ENCODE measurements at regions not wholly inside any gene's neighbourhood (a gene's known extent, or its start where the extent isn't known, plus 50 kb on each side); places are given as distances from the start of the nearest gene placed in this dataset.

DNA sequence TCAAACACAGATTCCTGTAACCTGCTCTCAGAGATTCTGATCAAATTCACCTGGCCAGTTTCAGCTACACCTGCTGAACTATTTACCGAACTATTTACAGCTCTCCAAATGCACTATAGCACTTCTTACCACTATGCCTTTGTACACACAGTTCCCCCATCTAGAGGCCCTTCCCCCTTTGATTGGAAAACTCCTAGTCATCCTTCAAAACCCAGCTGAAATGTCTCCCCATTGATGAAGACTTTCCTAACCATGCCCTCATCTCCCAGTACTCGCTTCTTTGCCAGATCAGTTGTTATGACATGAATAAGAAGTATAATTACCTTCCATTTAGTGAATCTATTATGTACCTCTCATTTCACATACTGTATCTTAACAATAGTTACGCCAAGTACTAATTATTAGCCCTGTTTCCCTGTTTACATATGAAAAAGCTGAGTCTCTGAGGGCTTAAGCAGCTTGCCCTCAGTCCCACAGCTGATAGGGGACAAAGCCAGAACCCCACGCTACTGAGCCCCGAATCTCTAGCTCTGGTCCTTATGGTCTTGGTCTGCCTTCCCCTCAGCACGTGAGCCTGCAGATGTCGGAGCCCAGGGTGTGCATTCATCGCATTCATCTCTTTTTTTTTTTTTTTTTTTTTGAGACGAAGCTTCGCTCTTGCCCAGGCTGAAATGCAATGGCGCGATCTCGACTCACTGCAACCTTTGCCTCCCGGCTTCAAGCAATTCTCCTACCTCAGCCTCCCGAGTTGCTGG is 64.7 kb upstream of the ASAP2 start:
- Histone ChIP-seq H3K4me2 (ENCODE audit: extremely low read depth, insufficient read depth, low read length) (no peak overlapping the region), H3K27ac (ENCODE audit: insufficient read depth, low read length) (no peak overlapping the region), H2AFZ (ENCODE audit: low read length) (no peak overlapping the region), H3K9ac (ENCODE audit: insufficient read depth, low read length) (no peak overlapping the region), H3K27me3 (ENCODE audit: control insufficient read depth, insufficient read depth, low read length) (no peaks in the 10 kb centered on the region), H3K9me3 (ENCODE audit: control insufficient read depth, insufficient read depth, low read depth, low read length) (no peaks in the 10 kb centered on the region), H4K20me1 (ENCODE audit: control insufficient read depth, extremely low read depth, insufficient read depth, low read length) (no peaks in the 10 kb centered on the region), H3K36me3 (ENCODE audit: control insufficient read depth, insufficient read depth, low read length) (no peaks in the 10 kb centered on the region), H3K4me1 (ENCODE audit: control insufficient read depth, extremely low read depth, insufficient read depth, low read length) (peaks cover 13% of the 10 kb centered on the region), H3K79me2 (ENCODE audit: control insufficient read depth, insufficient read depth, low read length) (no peaks in the 10 kb centered on the region), H3K4me3 (replicated peaks in 1 of 4; ENCODE audit: control extremely low read depth in 1 of 4, insufficient read depth in 1 of 4, low read depth in 3 of 4, low read length in 4 of 4) (no peak overlapping the region)
- no peak for DNase-seq (ENCODE audit: low read depth in 2 of 2)
- TF ChIP-seq CTCF (conservative IDR thresholded peaks at IDR 0.05 in 1 of 2, IDR thresholded peaks at IDR 0.05 in 1 of 2; ENCODE audit: low read depth in 1 of 2, low read length in 2 of 2): no peak
- TF ChIP-seq EZH2 (IDR thresholded peaks at IDR 0.05; ENCODE audit: low read length, missing control alignments): no peak

DNA sequence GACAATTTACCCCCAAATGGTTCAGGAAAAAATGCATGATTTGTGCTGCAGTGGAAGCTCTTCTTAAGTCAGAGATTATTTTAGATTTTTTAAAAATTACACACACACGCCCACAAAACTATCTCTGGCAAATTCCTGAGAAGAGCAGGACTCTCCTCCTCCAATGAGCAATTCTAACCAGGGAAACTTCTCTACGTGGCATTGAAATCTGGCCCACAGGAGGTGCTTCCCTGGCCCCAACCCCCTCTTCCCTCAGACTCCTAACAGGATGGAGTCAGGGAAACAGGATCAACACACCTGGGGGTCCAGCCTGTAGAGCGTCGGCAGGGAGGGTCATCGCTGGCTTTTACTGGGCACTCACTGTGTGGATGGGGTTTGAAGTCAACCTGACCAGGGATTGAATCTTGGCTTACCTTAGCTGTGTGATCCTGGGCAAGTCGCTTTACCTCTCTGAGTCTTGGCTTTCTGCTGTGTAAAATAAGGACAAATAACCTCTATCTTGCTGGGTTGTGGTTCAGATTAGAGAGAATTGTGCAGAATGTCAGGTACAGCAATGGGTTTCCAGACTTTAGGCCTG is 65.4 kb upstream of the ASAP2 start:
- Histone ChIP-seq H3K9me3 (ENCODE audit: control insufficient read depth, insufficient read depth, low read depth, low read length) (no peaks in the 10 kb centered on the region), H3K27ac (ENCODE audit: insufficient read depth, low read length) (no peak overlapping the region), H3K4me3 (replicated peaks in 1 of 4; ENCODE audit: control extremely low read depth in 1 of 4, insufficient read depth in 1 of 4, low read depth in 3 of 4, low read length in 4 of 4) (no peak overlapping the region), H3K4me1 (ENCODE audit: control insufficient read depth, extremely low read depth, insufficient read depth, low read length) (peaks cover 13% of the 10 kb centered on the region), H2AFZ (ENCODE audit: low read length) (no peak overlapping the region), H3K4me2 (ENCODE audit: extremely low read depth, insufficient read depth, low read length) (no peak overlapping the region), H3K79me2 (ENCODE audit: control insufficient read depth, insufficient read depth, low read length) (no peaks in the 10 kb centered on the region), H3K36me3 (ENCODE audit: control insufficient read depth, insufficient read depth, low read length) (no peaks in the 10 kb centered on the region), H3K27me3 (ENCODE audit: control insufficient read depth, insufficient read depth, low read length) (no peaks in the 10 kb centered on the region), H4K20me1 (ENCODE audit: control insufficient read depth, extremely low read depth, insufficient read depth, low read length) (no peaks in the 10 kb centered on the region), H3K9ac (ENCODE audit: insufficient read depth, low read length) (no peak overlapping the region)
- DNase-seq (ENCODE audit: low read depth in 2 of 2): peak in 1 of 2 donors; percentile 56
- TF ChIP-seq EZH2 (IDR thresholded peaks at IDR 0.05; ENCODE audit: low read length, missing control alignments) (no peak), CTCF (conservative IDR thresholded peaks at IDR 0.05 in 1 of 2, IDR thresholded peaks at IDR 0.05 in 1 of 2; ENCODE audit: low read depth in 1 of 2, low read length in 2 of 2) (no peak)

GRCh38 chr2:9140645-9141044 is 66.0 kb upstream of the ASAP2 start:
- no peak for TF ChIP-seq CTCF (conservative IDR thresholded peaks at IDR 0.05 in 1 of 2, IDR thresholded peaks at IDR 0.05 in 1 of 2; ENCODE audit: low read depth in 1 of 2, low read length in 2 of 2)
- TF ChIP-seq EZH2 (IDR thresholded peaks at IDR 0.05; ENCODE audit: low read length, missing control alignments): no peak
- Histone ChIP-seq H3K4me2 (ENCODE audit: extremely low read depth, insufficient read depth, low read length) (no peak overlapping the region), H3K79me2 (ENCODE audit: control insufficient read depth, insufficient read depth, low read length) (no peaks in the 10 kb centered on the region), H3K27me3 (ENCODE audit: control insufficient read depth, insufficient read depth, low read length) (no peaks in the 10 kb centered on the region), H2AFZ (ENCODE audit: low read length) (no peak overlapping the region), H3K9ac (ENCODE audit: insufficient read depth, low read length) (no peak overlapping the region), H4K20me1 (ENCODE audit: control insufficient read depth, extremely low read depth, insufficient read depth, low read length) (no peaks in the 10 kb centered on the region), H3K36me3 (ENCODE audit: control insufficient read depth, insufficient read depth, low read length) (no peaks in the 10 kb centered on the region), H3K4me3 (replicated peaks in 1 of 4; ENCODE audit: control extremely low read depth in 1 of 4, insufficient read depth in 1 of 4, low read depth in 3 of 4, low read length in 4 of 4) (no peak overlapping the region), H3K9me3 (ENCODE audit: control insufficient read depth, insufficient read depth, low read depth, low read length) (no peaks in the 10 kb centered on the region), H3K4me1 (ENCODE audit: control insufficient read depth, extremely low read depth, insufficient read depth, low read length) (peaks cover 13% of the 10 kb centered on the region), H3K27ac (ENCODE audit: insufficient read depth, low read length) (no peak overlapping the region)
- DNase-seq (ENCODE audit: low read depth in 2 of 2): no peak

Measured in fibroblast of lung (primary cell).